BE2C (cell line): ENCODE measurements at regions not wholly inside any gene's neighbourhood (a gene's known extent, or its start where the extent isn't known, plus 50 kb on each side); places are given as distances from the start of the nearest gene placed in this dataset.
"Not testable (repeated sequence)": the region's sequence is repeated elsewhere in the genome, so short reads cannot be mapped to it uniquely, and the experiment has no call there.

Experiments used
- DNase-seq: peaks from one replicate; pipeline ENCODE4 v3.0.0-alpha.2; 2020
- H3K27me3 ChIP-seq: fragments of 250-450 bp; sonication (Bioruptor Pico); 2 replicates; pipeline ENCODE4 v1.5.1; 2020; ENCODE audit warnings: mild to moderate bottlenecking
- H3K36me3 ChIP-seq: fragments of 250-450 bp; sonication (Bioruptor Pico); 2 replicates; pipeline ENCODE4 v1.5.1; 2020; ENCODE audit warnings: mild to moderate bottlenecking
- H3K4me1 ChIP-seq: fragments of 250-450 bp; sonication (Bioruptor Pico); 2 replicates; pipeline ENCODE4 v1.5.1; 2020
- H3K4me3 ChIP-seq: 2 replicates; pipeline ENCODE4 v1.5.1; 2011; ENCODE audit warnings: low read depth, low read length
- H3K9me3 ChIP-seq: fragments of 250-450 bp; sonication (Bioruptor Pico); 2 replicates; pipeline ENCODE4 v1.5.1; 2020
- CTCF ChIP-seq: IDR thresholded peaks from 2 replicates; pipeline ENCODE4 v1.5.1; 2012; ENCODE audit warnings: mild to moderate bottlenecking, low read depth, low read length

GRCh38 chr16:10261077-10261476 is 78.8 kb upstream of the GRIN2A start:
- H3K4me1 ChIP-seq = no peaks in the 10 kb centered on the region
- no peaks in the 10 kb centered on the region; the same call in 1 of the 2 replicates for H3K9me3 ChIP-seq
- no peak for TF ChIP-seq CTCF
- no peak overlapping the region for H3K4me3 ChIP-seq
- no peaks in the 10 kb centered on the region for H3K36me3 ChIP-seq
- no peak for DNase-seq
- no peaks in the 10 kb centered on the region for H3K27me3 ChIP-seq

GRCh38 chr16:10261526-10261925 is 79.3 kb upstream of the GRIN2A start:
- H3K4me1 ChIP-seq, DNase-seq, H3K4me3 ChIP-seq, H3K9me3 ChIP-seq, H3K27me3 ChIP-seq, H3K36me3 ChIP-seq: not testable (repeated sequence)

- no peak for TF ChIP-seq CTCF
- DNase-seq = no peak
- no peaks in the 10 kb centered on the region for H3K4me1 ChIP-seq
- H3K9me3 ChIP-seq = no peaks in the 10 kb centered on the region
- no peak overlapping the region for H3K4me3 ChIP-seq
- no peaks in the 10 kb centered on the region for H3K36me3 ChIP-seq
- no peaks in the 10 kb centered on the region for H3K27me3 ChIP-seq
Measured at GRCh38 chr16:10262377-10263132, 80.3 kb upstream of the GRIN2A start.

- no peaks in the 10 kb centered on the region for H3K9me3 ChIP-seq
- no peaks in the 10 kb centered on the region for H3K4me1 ChIP-seq
- TF ChIP-seq CTCF = no peak
- DNase-seq = no peak
- H3K4me3 ChIP-seq = no peak overlapping the region
- no peaks in the 10 kb centered on the region for H3K36me3 ChIP-seq
- H3K27me3 ChIP-seq = no peaks in the 10 kb centered on the region
Measured at GRCh38 chr16:10265770-10266615, 83.8 kb upstream of the GRIN2A start.

- Histone ChIP-seq H3K4me3 (no peak overlapping the region), H3K4me1 (no peaks in the 10 kb centered on the region), H3K36me3 (no peaks in the 10 kb centered on the region), H3K9me3 (no peaks in the 10 kb centered on the region), H3K27me3 (no peaks in the 10 kb centered on the region)
- TF ChIP-seq CTCF = no peak
- no peak for DNase-seq
Measured at GRCh38 chr16:10266809-10267208, 84.6 kb upstream of the GRIN2A start.

- H3K36me3 ChIP-seq = no peaks in the 10 kb centered on the region
- H3K4me1 ChIP-seq = no peaks in the 10 kb centered on the region
- H3K4me3 ChIP-seq = no peak overlapping the region
- H3K9me3 ChIP-seq = no peaks in the 10 kb centered on the region
- no peaks in the 10 kb centered on the region for H3K27me3 ChIP-seq
- no peak for TF ChIP-seq CTCF
- no peak for DNase-seq
Measured at GRCh38 chr16:10269632-10270031, 87.4 kb upstream of the GRIN2A start.

- H3K36me3 ChIP-seq = not testable (repeated sequence)
Measured at GRCh38 chr16:10272250-10272854, 90.1 kb upstream of the GRIN2A start.

GRCh38 chr16:10275214-10275996 is 93.2 kb upstream of the GRIN2A start:
- H3K4me3 ChIP-seq, H3K36me3 ChIP-seq, H3K9me3 ChIP-seq, H3K4me1 ChIP-seq, H3K27me3 ChIP-seq, DNase-seq: not testable (repeated sequence)

More at GRCh38 chr16:10272250-10272854, 90.1 kb upstream of the GRIN2A start:
- not testable (repeated sequence) for H3K4me3 ChIP-seq, DNase-seq, H3K9me3 ChIP-seq, H3K4me1 ChIP-seq, H3K27me3 ChIP-seq
